Adrenal gland (tissue), 9 donors: ENCODE measurements at regions not wholly inside any gene's neighbourhood (a gene's known extent, or its start where the extent isn't known, plus 50 kb on each side); places are given as distances from the start of the nearest gene placed in this dataset.
A peak's percentile ranks its signal among the peaks of the same experiment; 100 is the strongest.

ENCODE experiments used
- DNase-seq, 7 donors: peaks; one replicate each; pipeline ENCODE4 v3.0.0-alpha.2; 2019 to 2020
- H3K27ac ChIP-seq, 5 donors: fragments of 200-600 bp; sonication (generic) in 4 of 5; 1 replicate in 3 of 5; 2 replicates in 2 of 5; pipeline versions ENCODE4 v1.5.1 to v1.8.0; 2016 to 2020; ENCODE audit warnings: mild to moderate bottlenecking in 1 of 5
- H3K27me3 ChIP-seq: fragments of 200-600 bp; 2 replicates; pipeline ENCODE4 v1.8.0; 2021
- H3K36me3 ChIP-seq, 2 donors: fragments of 200-600 bp; replicated peaks in 1 of 2; 1 replicate in 1 of 2; 2 replicates in 1 of 2; pipeline versions ENCODE4 v1.5.1 to v1.8.0; 2018 to 2022
- H3K4me1 ChIP-seq, 2 donors: fragments of 200-600 bp; replicated peaks in 1 of 2; 1 replicate in 1 of 2; 2 replicates in 1 of 2; pipeline versions ENCODE4 v1.5.1 to v1.8.0; 2018 to 2021
- H3K4me3 ChIP-seq, 4 donors: fragments of 200-600 bp; sonication (generic) in 3 of 4; one replicate each; pipeline ENCODE4 v1.5.1; 2016 to 2018
- H3K9me3 ChIP-seq, 3 donors: fragments of 200-600 bp; sonication (generic) in 1 of 3; replicated peaks in 1 of 3; 1 replicate in 2 of 3; 2 replicates in 1 of 3; pipeline versions ENCODE4 v1.5.1 to v1.8.0; 2016 to 2021
- CTCF ChIP-seq, 6 experiments: fragments of 450-650 bp in 4 of 6; fragments of 200-600 bp in 2 of 6; sonication (generic) in 1 of 6; IDR thresholded peaks; 1 replicate in 5 of 6; 2 replicates in 1 of 6; pipeline versions ENCODE4 v1.5.1 to v1.8.0; 2016 to 2021; ENCODE audit warnings: antibody characterized with exemption in 6 of 6, mild to moderate bottlenecking in 2 of 6, moderate library complexity in 1 of 6
- POLR2A ChIP-seq, 2 donors: fragments of 450-650 bp; IDR thresholded peaks; one replicate each; pipeline ENCODE4 v1.6.1; 2017; ENCODE audit warnings: antibody characterized with exemption in 2 of 2, mild to moderate bottlenecking in 2 of 2, moderate library complexity in 1 of 2
- WGBS, 4 donors: extraction: QIAGEN DNeasy Blood & Tissue Kit in 2 of 4; methylation state at CpG; one replicate each; pipeline versions ENCODE4 v1.1.5 to v1.1.7; 2013 to 2017; 5-methylcytosine and 5-hydroxymethylcytosine counted together
- intact Hi-C, 2 donors: fragments of 100-400 bp; cut with DNase I; formaldehyde crosslinking; loops; one replicate each; pipeline versions ENCODE4 v1.14.1 to v1.15.0; 2022 to 2023
- donor health status: healthy with polysubstance abuse.
- donor health status: Bipolar disorder and iron deficiency.
- donor health status: DM: yes; HTN: yes; CAD: no.
- donor health status: DM: no; HTN: no; CAD: no.
- donor health status: DM: no; HTN: no; CAD: no.

GRCh38 chr14:89486505-89486904 is 69.5 kb upstream of the FOXN3 start:
- Histone ChIP-seq H3K9me3 (no peaks in the 10 kb centered on the region), H3K36me3 (no peaks in the 10 kb centered on the region), H3K27me3 (no peaks in the 10 kb centered on the region), H3K4me1 (peaks cover 0 to 6% of the 10 kb centered on the region in 2 donors), H3K27ac (peak overlapping the region in 1 of 5 donors; percentile 41), H3K4me3 (no peak overlapping the region)
- intact Hi-C loops, result no loop called here
- DNase-seq, result peak in 1 of 7 donors; percentile 11
- WGBS, 4 donors, result 84 to 87% (median 86%) methylated on average over 8 of the region's 8 CpGs
- TF ChIP-seq POLR2A (IDR thresholded peaks at IDR 0.05), result no peak
- TF ChIP-seq CTCF (IDR thresholded peaks at IDR 0.05), result no peak

GRCh38 chr14:89485264-89485663 is 68.2 kb upstream of the FOXN3 start:
- no peak for DNase-seq

GRCh38 chr14:89484051-89484844 is 67.2 kb upstream of the FOXN3 start:
- WGBS, 4 donors, result 88 to 91% (median 90%) methylated on average over 9 of the region's 9 CpGs
- DNase-seq, result peak in 1 of 7 donors; percentile 7
- TF ChIP-seq POLR2A (IDR thresholded peaks at IDR 0.05) (no peak), CTCF (IDR thresholded peaks at IDR 0.05) (no peak)

More at GRCh38 chr14:89485264-89485663, 68.2 kb upstream of the FOXN3 start:
- intact Hi-C loops, result no loop called here
- H3K36me3 ChIP-seq, result no peaks in the 10 kb centered on the region
- peaks cover 0 to 6% of the 10 kb centered on the region in 2 donors for H3K4me1 ChIP-seq
- H3K27ac ChIP-seq, result peak overlapping the region in 1 of 5 donors; percentile 20
- H3K4me3 ChIP-seq, result no peak overlapping the region
- no peaks in the 10 kb centered on the region for H3K9me3 ChIP-seq
- no peaks in the 10 kb centered on the region for H3K27me3 ChIP-seq
- TF ChIP-seq CTCF (IDR thresholded peaks at IDR 0.05), result no peak
- TF ChIP-seq POLR2A (IDR thresholded peaks at IDR 0.05), result no peak
- WGBS, 4 donors, result 71 to 79% (median 72%) methylated on average over 2 of the region's 2 CpGs

DNA sequence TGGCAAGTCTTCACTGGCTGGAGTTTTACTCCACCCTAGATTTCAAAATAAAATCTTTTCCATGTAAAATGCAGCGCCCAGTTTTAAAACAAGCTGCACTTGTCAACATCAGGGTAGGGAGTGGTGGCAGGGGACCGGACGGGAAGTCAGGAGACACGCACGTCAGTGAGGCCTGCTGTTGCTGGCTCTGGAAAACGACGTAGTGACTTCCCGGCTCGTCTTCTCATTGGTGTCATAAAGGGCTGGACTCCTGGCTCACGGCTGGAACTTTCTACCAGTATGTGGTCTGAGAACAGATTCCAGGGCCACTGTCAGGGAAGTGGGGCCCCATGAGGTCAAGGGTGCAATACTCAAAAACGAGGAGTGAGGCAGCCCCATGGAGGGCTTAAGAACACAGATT is 64.2 kb upstream of the FOXN3 start:
- no peak overlapping the region for H3K4me3 ChIP-seq

More at GRCh38 chr14:89484051-89484844, 67.2 kb upstream of the FOXN3 start:
- no peaks in the 10 kb centered on the region for H3K27me3 ChIP-seq
- intact Hi-C loops, result no loop called here
- peak overlapping the region in 1 of 5 donors; percentile 25 for H3K27ac ChIP-seq
- no peaks in the 10 kb centered on the region for H3K36me3 ChIP-seq
- peaks cover 0 to 3% of the 10 kb centered on the region in 2 donors for H3K4me1 ChIP-seq
- H3K4me3 ChIP-seq, result no peak overlapping the region
- H3K9me3 ChIP-seq, result no peaks in the 10 kb centered on the region

More for the DNA sequence above, 64.2 kb upstream of the FOXN3 start:
- no peaks in the 10 kb centered on the region for H3K27me3 ChIP-seq
- no peak for TF ChIP-seq POLR2A (IDR thresholded peaks at IDR 0.05)
- no peak for TF ChIP-seq CTCF (IDR thresholded peaks at IDR 0.05)
- no peak for DNase-seq
- 80 to 89% (median 84%) methylated on average over 11 of the region's 11 CpGs for WGBS, 4 donors
- no peaks in the 10 kb centered on the region for H3K36me3 ChIP-seq
- H3K9me3 ChIP-seq, result no peaks in the 10 kb centered on the region
- H3K27ac ChIP-seq, result no peak overlapping the region
- peaks cover 0 to 8% of the 10 kb centered on the region in 2 donors for H3K4me1 ChIP-seq
- intact Hi-C loops, result no loop called here
